Gastroesophageal sphincter (tissue), 3 donors: ENCODE measurements at regions not wholly inside any gene's neighbourhood (a gene's known extent, or its start where the extent isn't known, plus 50 kb on each side); places are given as distances from the start of the nearest gene placed in this dataset.

Source experiments
- POLR2A ChIP-seq, 2 donors: fragments of 450-650 bp; IDR thresholded peaks; one replicate each; pipeline ENCODE4 v1.6.1; 2017; ENCODE audit warnings: antibody characterized with exemption in 2 of 2, mild to moderate bottlenecking in 2 of 2, moderate library complexity in 1 of 2
- TF ChIP-seq, protein P1 (sequence below), 4 experiments: fragments of 200-600 bp in 2 of 4; fragments of 450-650 bp in 2 of 4; sonication (generic) in 1 of 4; IDR thresholded peaks; one replicate each; pipeline ENCODE4 v1.5.1; 2017 to 2019; ENCODE audit warnings: antibody characterized with exemption in 4 of 4, mild to moderate bottlenecking in 2 of 4, moderate library complexity in 2 of 4

DNA sequence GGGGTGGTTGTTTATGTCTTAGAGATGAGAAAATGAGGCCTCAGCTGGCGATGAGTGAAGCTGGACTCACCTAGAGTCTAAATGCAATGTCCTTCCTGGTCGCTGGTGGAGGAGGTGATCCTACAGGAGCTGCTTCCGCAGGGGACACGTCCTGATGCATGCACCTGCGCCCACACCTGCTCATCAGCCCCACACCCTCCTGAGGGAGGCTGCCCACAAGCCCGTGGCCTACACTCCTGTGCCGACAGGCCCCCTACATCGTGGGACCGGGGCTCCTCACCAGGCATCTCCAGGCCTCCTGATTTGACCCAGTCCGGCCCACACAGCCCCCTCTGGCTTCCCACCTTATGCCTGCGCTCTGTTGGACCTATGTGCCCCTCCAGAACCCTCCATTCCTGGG is 857.2 kb downstream of the TBC1D22A start:
- TF ChIP-seq, protein P1, sequence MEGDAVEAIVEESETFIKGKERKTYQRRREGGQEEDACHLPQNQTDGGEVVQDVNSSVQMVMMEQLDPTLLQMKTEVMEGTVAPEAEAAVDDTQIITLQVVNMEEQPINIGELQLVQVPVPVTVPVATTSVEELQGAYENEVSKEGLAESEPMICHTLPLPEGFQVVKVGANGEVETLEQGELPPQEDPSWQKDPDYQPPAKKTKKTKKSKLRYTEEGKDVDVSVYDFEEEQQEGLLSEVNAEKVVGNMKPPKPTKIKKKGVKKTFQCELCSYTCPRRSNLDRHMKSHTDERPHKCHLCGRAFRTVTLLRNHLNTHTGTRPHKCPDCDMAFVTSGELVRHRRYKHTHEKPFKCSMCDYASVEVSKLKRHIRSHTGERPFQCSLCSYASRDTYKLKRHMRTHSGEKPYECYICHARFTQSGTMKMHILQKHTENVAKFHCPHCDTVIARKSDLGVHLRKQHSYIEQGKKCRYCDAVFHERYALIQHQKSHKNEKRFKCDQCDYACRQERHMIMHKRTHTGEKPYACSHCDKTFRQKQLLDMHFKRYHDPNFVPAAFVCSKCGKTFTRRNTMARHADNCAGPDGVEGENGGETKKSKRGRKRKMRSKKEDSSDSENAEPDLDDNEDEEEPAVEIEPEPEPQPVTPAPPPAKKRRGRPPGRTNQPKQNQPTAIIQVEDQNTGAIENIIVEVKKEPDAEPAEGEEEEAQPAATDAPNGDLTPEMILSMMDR (IDR thresholded peaks at IDR 0.05) = no peak
- TF ChIP-seq POLR2A (IDR thresholded peaks at IDR 0.05) = no peak
